Choroid plexus epithelial cell (primary cell): ENCODE measurements at regions not wholly inside any gene's neighbourhood (a gene's known extent, or its start where the extent isn't known, plus 50 kb on each side); places are given as distances from the start of the nearest gene placed in this dataset.

Experiments used
- DNase-seq: peaks from one replicate; pipeline ENCODE4 v3.0.0-alpha.2; 2010; ENCODE audit warnings: low read depth
- H3K4me3 ChIP-seq: 2 replicates; pipeline ENCODE4 v1.5.1; 2011; ENCODE audit warnings: low read depth, mild to moderate bottlenecking, control low read depth, low read length, moderate library complexity
- TF ChIP-seq, protein P1 (sequence below): conservative IDR thresholded peaks from 2 replicates; pipeline ENCODE4 v1.5.1; 2011; ENCODE audit warnings: low read depth, mild to moderate bottlenecking, control low read depth, inconsistent platforms, low read length, moderate library complexity

DNA sequence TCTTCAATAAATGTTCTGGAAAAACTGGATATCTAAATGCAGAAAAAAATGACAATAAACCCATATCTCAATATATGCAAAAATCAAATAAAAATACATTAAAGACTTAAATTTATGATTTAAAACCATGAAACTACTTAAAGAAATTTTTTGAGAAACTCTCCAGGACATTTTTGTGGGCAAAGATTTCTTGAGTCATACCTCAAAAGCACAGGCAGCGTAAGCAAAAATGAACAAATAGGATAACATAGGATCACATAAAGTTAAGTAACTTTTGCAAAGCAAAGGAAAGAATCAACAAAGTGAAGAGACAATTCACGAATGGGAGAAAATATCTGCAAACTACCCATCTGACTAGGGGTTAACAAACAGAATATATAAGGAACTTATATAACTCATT is 1545.5 kb downstream of the SUCLG1 start:
- H3K4me3 ChIP-seq = no peak overlapping the region
- TF ChIP-seq, protein P1, sequence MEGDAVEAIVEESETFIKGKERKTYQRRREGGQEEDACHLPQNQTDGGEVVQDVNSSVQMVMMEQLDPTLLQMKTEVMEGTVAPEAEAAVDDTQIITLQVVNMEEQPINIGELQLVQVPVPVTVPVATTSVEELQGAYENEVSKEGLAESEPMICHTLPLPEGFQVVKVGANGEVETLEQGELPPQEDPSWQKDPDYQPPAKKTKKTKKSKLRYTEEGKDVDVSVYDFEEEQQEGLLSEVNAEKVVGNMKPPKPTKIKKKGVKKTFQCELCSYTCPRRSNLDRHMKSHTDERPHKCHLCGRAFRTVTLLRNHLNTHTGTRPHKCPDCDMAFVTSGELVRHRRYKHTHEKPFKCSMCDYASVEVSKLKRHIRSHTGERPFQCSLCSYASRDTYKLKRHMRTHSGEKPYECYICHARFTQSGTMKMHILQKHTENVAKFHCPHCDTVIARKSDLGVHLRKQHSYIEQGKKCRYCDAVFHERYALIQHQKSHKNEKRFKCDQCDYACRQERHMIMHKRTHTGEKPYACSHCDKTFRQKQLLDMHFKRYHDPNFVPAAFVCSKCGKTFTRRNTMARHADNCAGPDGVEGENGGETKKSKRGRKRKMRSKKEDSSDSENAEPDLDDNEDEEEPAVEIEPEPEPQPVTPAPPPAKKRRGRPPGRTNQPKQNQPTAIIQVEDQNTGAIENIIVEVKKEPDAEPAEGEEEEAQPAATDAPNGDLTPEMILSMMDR = no peak
- peak; percentile 63 for DNase-seq

DNA sequence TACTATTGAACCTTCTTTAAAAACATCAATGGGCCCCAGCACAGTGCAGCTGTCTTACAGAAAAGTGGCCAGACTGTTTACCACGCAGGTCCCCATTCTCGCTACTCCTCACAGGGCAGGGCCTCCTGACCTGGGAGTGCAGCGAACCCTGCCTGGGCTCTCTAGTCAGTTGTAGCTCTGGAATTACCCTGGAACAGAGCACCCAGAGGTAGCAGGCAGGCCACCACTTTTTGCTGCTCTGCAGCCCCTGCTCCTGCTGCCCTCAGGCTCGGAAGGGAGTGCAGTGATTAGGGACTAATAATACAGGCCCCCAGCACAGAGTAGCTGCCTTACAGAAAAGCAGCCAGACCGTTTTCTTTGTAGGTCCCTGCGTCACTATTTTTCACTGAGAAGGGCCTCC is 1563.0 kb downstream of the SUCLG1 start:
- no peak for DNase-seq
- no peak overlapping the region for H3K4me3 ChIP-seq
- TF ChIP-seq, protein P1 = no peak

DNA sequence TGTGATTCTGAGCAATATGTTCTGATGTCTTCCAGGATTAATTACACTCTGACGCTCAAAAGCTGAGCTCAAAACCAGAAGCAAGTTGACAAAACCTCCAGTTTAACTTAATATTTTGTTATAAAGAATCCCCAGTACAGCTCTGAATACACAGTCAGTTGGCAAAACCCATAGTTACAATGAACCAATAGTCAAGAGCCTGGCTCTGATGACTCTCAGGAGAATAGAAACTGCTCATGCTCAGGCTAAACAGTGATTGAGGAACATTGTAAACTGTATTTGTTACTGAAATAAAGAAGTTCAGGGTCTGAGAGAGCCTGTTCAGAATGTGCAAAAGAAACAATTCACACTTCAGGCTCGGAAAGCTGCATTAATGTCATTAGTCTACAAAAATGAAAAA is 1565.9 kb downstream of the SUCLG1 start:
- no peak overlapping the region for H3K4me3 ChIP-seq
- DNase-seq = no peak
- TF ChIP-seq, protein P1 = no peak

DNA sequence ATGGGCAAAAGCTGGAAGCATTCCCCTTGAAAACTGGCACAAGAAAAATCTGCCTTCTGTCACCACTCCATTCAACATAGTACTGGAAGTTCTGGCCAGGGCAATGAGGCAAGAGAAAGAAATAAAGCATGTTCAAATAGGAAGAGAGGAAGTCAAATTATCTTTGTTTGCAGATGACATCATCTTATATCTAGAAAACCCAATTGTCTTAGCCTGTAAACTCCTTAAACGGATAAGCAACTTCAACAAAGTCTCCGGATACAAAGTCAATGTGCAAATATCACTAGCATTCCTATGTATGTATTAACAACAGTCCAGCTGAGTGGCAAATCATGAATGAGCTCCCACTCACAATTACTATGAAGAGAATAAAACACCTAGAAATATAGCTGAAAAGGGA is 1579.3 kb downstream of the SUCLG1 start:
- no peak for DNase-seq
- TF ChIP-seq, protein P1 = no peak

DNA sequence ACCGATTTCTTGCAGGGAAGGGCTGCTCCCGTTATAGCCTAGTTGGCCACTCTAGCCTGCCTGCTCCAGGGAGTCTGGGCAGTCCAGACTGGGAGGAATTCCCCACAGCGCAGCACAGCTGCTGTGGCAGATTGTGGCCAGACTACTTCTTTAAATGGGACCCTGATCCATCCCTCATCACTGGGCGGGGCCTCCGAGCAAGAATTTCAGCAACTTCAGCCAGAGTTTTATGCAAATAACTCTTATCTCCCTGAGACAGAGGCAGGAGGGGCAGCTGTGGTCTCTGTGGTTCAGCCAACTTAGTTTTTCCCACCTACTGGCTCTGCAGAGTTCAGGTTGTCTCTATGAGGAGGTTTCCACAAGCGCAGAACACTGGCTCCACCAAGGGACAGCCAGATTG is 1583.2 kb downstream of the SUCLG1 start:
- no peak for DNase-seq
- TF ChIP-seq, protein P1 = no peak
- no peak overlapping the region for H3K4me3 ChIP-seq

More for the DNA sequence above, 1579.3 kb downstream of the SUCLG1 start:
- H3K4me3 ChIP-seq = no peak overlapping the region

DNA sequence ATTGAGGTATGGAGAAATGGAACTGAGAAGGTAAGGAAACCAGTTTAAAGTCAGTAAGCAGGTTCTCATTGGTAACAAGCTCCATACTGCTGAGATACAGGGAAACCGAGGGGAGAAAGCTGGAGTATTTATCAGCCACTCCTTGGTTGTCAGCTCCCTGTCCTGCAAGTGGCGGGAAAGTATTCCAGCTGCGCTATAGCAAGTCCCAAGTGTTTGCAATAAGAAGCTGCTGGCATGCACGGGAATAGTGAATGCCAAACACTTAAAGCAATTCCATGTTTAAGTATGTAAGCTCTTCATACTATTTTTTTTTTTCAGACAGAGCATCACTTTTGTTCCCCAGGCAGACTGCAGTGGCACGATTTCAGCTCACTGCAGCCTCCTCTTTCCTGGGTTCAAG is 1601.1 kb downstream of the SUCLG1 start:
- H3K4me3 ChIP-seq = no peak overlapping the region
- no peak for DNase-seq
- TF ChIP-seq, protein P1 = no peak

DNA sequence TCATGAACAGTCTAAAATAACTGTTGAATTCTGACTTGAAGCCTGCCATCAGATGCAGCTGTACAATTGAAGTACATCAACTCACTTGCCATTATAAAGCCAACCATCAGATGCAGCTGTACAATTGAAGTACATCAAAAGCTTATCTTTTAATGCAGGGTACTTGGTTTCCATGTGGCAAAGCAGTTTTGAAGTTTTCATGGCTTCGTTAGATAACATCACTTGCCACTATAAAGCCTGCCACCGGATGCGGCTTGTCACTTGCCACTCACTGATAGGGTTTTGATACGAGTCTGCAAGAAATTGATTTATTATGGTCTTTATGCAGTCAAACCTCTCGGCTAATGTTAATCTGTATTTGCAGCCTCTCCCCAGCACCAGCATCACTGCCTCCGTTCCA is 1605.8 kb downstream of the SUCLG1 start:
- DNase-seq = no peak
- TF ChIP-seq, protein P1 = no peak
- H3K4me3 ChIP-seq = no peak overlapping the region
